SK-N-SH (cell line): ENCODE measurements at regions not wholly inside any gene's neighbourhood (a gene's known extent, or its start where the extent isn't known, plus 50 kb on each side); places are given as distances from the start of the nearest gene placed in this dataset.

Source experiments
- CTCF ChIA-PET: fragments of 300-600, 350-600 bp; formaldehyde crosslinking; extraction: SDS; loops from one replicate; lab custom pipeline; 2021; lab: Yijun Ruan, JAX
- POLR2A ChIA-PET: fragments of 350-600 bp; sonication (Branson Sonifier 250); formaldehyde crosslinking; extraction: SDS; loops from one replicate; lab custom pipeline; 2020; ENCODE audit warnings: antibody characterized with exemption, inconsistent platforms; lab: Yijun Ruan, JAX
- DNase-seq: peaks from one replicate; pipeline ENCODE4 v3.0.0; 2012
- H2AFZ ChIP-seq: fragments of 200-600 bp; sonication (generic); 2 replicates; pipeline ENCODE4 v1.8.1; 2016; ENCODE audit warnings: antibody characterized with exemption, mild to moderate bottlenecking, low read depth
- H3F3A ChIP-seq: fragments of 200-600 bp; sonication (generic); replicated peaks from 2 replicates; pipeline ENCODE3; 2016; ENCODE audit warnings: antibody characterized with exemption, mild to moderate bottlenecking; ENCODE audit not compliant: insufficient read depth
- H3K27ac ChIP-seq, 2 experiments: fragments of 200-500 bp in 1 of 2; fragments of 200-600 bp in 1 of 2; sonication (Bioruptor generic) in 1 of 2; sonication (generic), shearing (Covaris generic) in 1 of 2; 2 replicates each; pipeline versions ENCODE4 v1.5.1 to v1.6.1; 2014 to 2016; ENCODE audit warnings: low read depth in 2 of 2, inconsistent platforms in 1 of 2, low read length in 1 of 2, mild to moderate bottlenecking in 1 of 2, mixed read lengths in 1 of 2
- H3K27me3 ChIP-seq: fragments of 200-600 bp; sonication (generic), shearing (Covaris generic); 2 replicates; pipeline ENCODE4 v1.6.1; 2016; ENCODE audit warnings: mixed run types; ENCODE audit not compliant: insufficient read depth
- H3K36me3 ChIP-seq, 2 experiments: fragments of 200-500 bp in 1 of 2; fragments of 200-600 bp in 1 of 2; sonication (Bioruptor generic) in 1 of 2; sonication (generic) in 1 of 2; replicated peaks in 1 of 2; 2 replicates each; pipeline versions ENCODE3 to v1.5.1; 2014 to 2016; ENCODE audit warnings: low read length in 1 of 2, mild to moderate bottlenecking in 1 of 2; ENCODE audit not compliant: insufficient read depth in 2 of 2, control insufficient read depth in 1 of 2
- H3K4me1 ChIP-seq, 2 experiments: fragments of 200-500 bp in 1 of 2; fragments of 200-600 bp in 1 of 2; sonication (Bioruptor generic) in 1 of 2; sonication (generic), shearing (Covaris generic) in 1 of 2; 2 replicates each; pipeline versions ENCODE4 v1.5.1 to v1.6.1; 2014 to 2016; ENCODE audit warnings: low read depth in 1 of 2, low read length in 1 of 2, mixed run types in 1 of 2; ENCODE audit not compliant: insufficient read depth in 2 of 2, control insufficient read depth in 1 of 2
- H3K4me2 ChIP-seq: fragments of 200-600 bp; sonication (generic), shearing (Covaris generic); 2 replicates; pipeline ENCODE4 v1.6.1; 2017; ENCODE audit warnings: mixed run types
- H3K4me3 ChIP-seq, 2 experiments: fragments of 200-500 bp in 1 of 2; fragments of 200-600 bp in 1 of 2; sonication (Bioruptor generic) in 1 of 2; sonication (generic), shearing (Covaris generic) in 1 of 2; 2 replicates each; pipeline versions ENCODE4 v1.5.1 to v1.8.1; 2014 to 2016; ENCODE audit warnings: low read depth in 2 of 2, inconsistent platforms in 1 of 2, low read length in 1 of 2, mild to moderate bottlenecking in 1 of 2, mixed read lengths in 1 of 2, moderate library complexity in 1 of 2
- H3K79me2 ChIP-seq: fragments of 200-600 bp; sonication (generic); 2 replicates; pipeline ENCODE4 v1.8.1; 2017; ENCODE audit warnings: mild to moderate bottlenecking; ENCODE audit not compliant: insufficient read depth
- H3K9ac ChIP-seq: fragments of 200-600 bp; sonication (generic); 2 replicates; pipeline ENCODE4 v1.6.1; 2017; ENCODE audit warnings: mixed run types
- H3K9me2 ChIP-seq: fragments of 200-600 bp; sonication (generic); 2 replicates; pipeline ENCODE4 v1.6.1; 2017; ENCODE audit warnings: mixed run types
- H3K9me3 ChIP-seq: fragments of 200-600 bp; sonication (generic); 2 replicates; pipeline ENCODE4 v1.6.1; 2017; ENCODE audit warnings: mixed run types, mild to moderate bottlenecking, moderate library complexity
- H4K20me1 ChIP-seq: fragments of 200-600 bp; sonication (generic); 2 replicates; pipeline ENCODE4 v1.6.1; 2017; ENCODE audit warnings: mild to moderate bottlenecking, mixed run types; ENCODE audit not compliant: insufficient read depth
- CHD2 ChIP-seq: fragments of 150-350 bp; IDR thresholded peaks from 2 replicates; pipeline ENCODE4 v1.6.1; 2018; ENCODE audit warnings: low read length; ENCODE audit not compliant: partially characterized antibody
- FOSL2 ChIP-seq: IDR thresholded peaks from 2 replicates; pipeline ENCODE4 v1.4.0; 2012; ENCODE audit warnings: low read depth, mild to moderate bottlenecking, moderate library complexity, borderline replicate concordance
- FOXM1 ChIP-seq: IDR thresholded peaks from 2 replicates; pipeline ENCODE4 v1.4.0; 2012; ENCODE audit warnings: low read depth, mild to moderate bottlenecking
- GABPA ChIP-seq: IDR thresholded peaks from 2 replicates; pipeline ENCODE4 v1.4.0; 2012; ENCODE audit warnings: low read depth, mild to moderate bottlenecking
- IRF3 ChIP-seq: fragments of 150-350 bp; IDR thresholded peaks from 2 replicates; pipeline ENCODE4 v1.6.1; 2016; ENCODE audit warnings: mild to moderate bottlenecking, low read depth, low read length
- NRF1 ChIP-seq: IDR thresholded peaks from 2 replicates; pipeline ENCODE4 v1.6.1; 2012; ENCODE audit warnings: low read depth, mild to moderate bottlenecking, low read length
- REST ChIP-seq: IDR thresholded peaks from 2 replicates; pipeline ENCODE4 v1.6.1; 2012; ENCODE audit warnings: mild to moderate bottlenecking, low read depth, low read length, moderate library complexity
- SMC3 ChIP-seq: IDR thresholded peaks from 2 replicates; pipeline ENCODE4 v1.6.1; 2012; ENCODE audit warnings: low read depth, low read length, improper control_type of control experiment
- TAF1 ChIP-seq: IDR thresholded peaks from 2 replicates; pipeline ENCODE4 v1.6.1; 2012; ENCODE audit warnings: low read depth, mild to moderate bottlenecking, low read length, moderate library complexity, borderline replicate concordance
- TCF12 ChIP-seq: IDR thresholded peaks from 2 replicates; pipeline ENCODE4 v1.4.0; 2012
- YY1 ChIP-seq: IDR thresholded peaks from 2 replicates; pipeline ENCODE4 v1.4.0; 2012; ENCODE audit warnings: low read depth, mild to moderate bottlenecking
- WGBS: methylation state at CpG from one replicate; pipeline ENCODE4 v1.1.6; 2017; ENCODE audit warnings: low lambda C conversion rate; 5-methylcytosine and 5-hydroxymethylcytosine counted together

GRCh38 chr3:5330152-5330810 lies 142.8 kb downstream of the EDEM1 start:
- Histone ChIP-seq H3K36me3 (no peaks in the 10 kb centered on the region), H3K9me2 (no peaks in the 10 kb centered on the region), H3K4me1 (no peaks in the 10 kb centered on the region), H3K79me2 (no peaks in the 10 kb centered on the region), H3K27me3 (no peaks in the 10 kb centered on the region), H4K20me1 (no peaks in the 10 kb centered on the region), H3K4me3 (no peak overlapping the region), H3F3A (no peaks in the 10 kb centered on the region), H3K9me3 (no peaks in the 10 kb centered on the region), H2AFZ (no peak overlapping the region), H3K4me2 (no peak overlapping the region), H3K27ac (peak overlapping the region in 1 of 2 experiments; percentile 19; a peak in 1 of 4 replicates), H3K9ac (no peak overlapping the region)
- ChIA-PET POLR2A (no interaction called here), CTCF (interaction anchor here (0.7 kb wide), 1 partner anchor 344 kb away, joined by 3 read pairs; no protein-coding TSS in a partner anchor)
- DNase-seq, result no peak
- 15% methylated on average over 9 of the region's 9 CpGs for WGBS
- no peak for TF ChIP-seq TCF12

GRCh38 chr3:5331567-5332269 lies 144.2 kb downstream of the EDEM1 start:
- no peak for TF ChIP-seq YY1
- no peak for TF ChIP-seq FOSL2
- TF ChIP-seq CHD2, result no peak
- no peak for TF ChIP-seq SMC3
- no peak for TF ChIP-seq NRF1
- TF ChIP-seq GABPA, result no peak
- TF ChIP-seq REST, result no peak
- no peak for TF ChIP-seq TAF1
- no peak for TF ChIP-seq FOXM1
- TF ChIP-seq IRF3, result no peak
- no peak overlapping the region for H3K9ac ChIP-seq
- 18% methylated on average over 3 of the region's 3 CpGs for WGBS
- H2AFZ ChIP-seq, result no peak overlapping the region
- H3F3A ChIP-seq, result no peaks in the 10 kb centered on the region
- no peak for DNase-seq
- no peaks in the 10 kb centered on the region for H3K36me3 ChIP-seq
- no peaks in the 10 kb centered on the region for H3K4me1 ChIP-seq
- no peaks in the 10 kb centered on the region for H3K79me2 ChIP-seq
- no peaks in the 10 kb centered on the region for H3K9me2 ChIP-seq
- ChIA-PET CTCF (interaction anchor here (0.6 kb wide), 1 partner anchor 119 kb away, joined by 3 read pairs; no protein-coding TSS in a partner anchor), POLR2A (no interaction called here)
- H3K4me3 ChIP-seq, result no peak overlapping the region
- H3K27ac ChIP-seq, result no peak overlapping the region
- no peaks in the 10 kb centered on the region for H3K9me3 ChIP-seq
- H3K27me3 ChIP-seq, result no peaks in the 10 kb centered on the region
- H3K4me2 ChIP-seq, result no peak overlapping the region
- no peaks in the 10 kb centered on the region for H4K20me1 ChIP-seq
